HUDEP-2 (cell line): ENCODE measurements at regions not wholly inside any gene's neighbourhood (a gene's known extent, or its start where the extent isn't known, plus 50 kb on each side); places are given as distances from the start of the nearest gene placed in this dataset.

Source experiments
- DNase-seq, 76 experiments: peaks; one replicate each; lab custom pipeline; 2025; ENCODE audit not compliant: unreplicated experiment in 76 of 76; lab: John Stamatoyannopoulos, UW

- DNase-seq, result no peak
These were observed 55.7 kb upstream of the PHACTR2 start for GRCh38 chr6:143621876-143622605.

GRCh38 chr6:143621159-143621873 lies 56.4 kb upstream of the PHACTR2 start:
- DNase-seq, result no peak

GRCh38 chr6:143620447-143620846 lies 57.3 kb upstream of the PHACTR2 start:
- no peak for DNase-seq

DNA sequence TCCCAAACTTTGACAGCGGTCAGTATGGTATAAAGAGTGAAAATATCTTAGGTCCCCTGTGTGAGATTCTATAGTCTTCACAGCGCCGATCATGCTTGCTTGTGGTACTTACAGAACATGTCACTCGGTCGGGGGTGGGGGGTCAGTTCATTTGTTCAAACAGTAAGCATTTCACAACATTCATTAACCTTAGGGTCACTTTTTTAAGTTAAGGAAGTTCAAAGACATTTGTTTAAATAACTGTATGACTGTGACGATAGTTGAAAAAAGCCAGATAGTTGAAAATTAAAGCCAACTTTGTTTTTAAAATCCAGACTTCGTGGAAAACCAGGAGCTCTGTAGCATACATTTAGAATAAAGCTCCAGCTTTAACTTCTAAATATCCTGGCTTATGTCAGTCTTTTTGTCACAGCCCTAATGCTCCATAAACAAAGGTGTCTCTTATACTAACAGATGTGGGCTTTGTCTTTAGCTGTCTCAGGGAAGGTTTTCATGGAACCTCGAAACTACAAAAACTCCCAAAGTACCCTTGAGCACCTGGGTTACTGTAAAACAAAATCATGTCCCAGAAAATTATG lies 57.9 kb upstream of the PHACTR2 start:
- no peak for DNase-seq

- no peak for DNase-seq
These were observed 61.0 kb upstream of the PHACTR2 start for GRCh38 chr6:143616741-143617140.

DNA sequence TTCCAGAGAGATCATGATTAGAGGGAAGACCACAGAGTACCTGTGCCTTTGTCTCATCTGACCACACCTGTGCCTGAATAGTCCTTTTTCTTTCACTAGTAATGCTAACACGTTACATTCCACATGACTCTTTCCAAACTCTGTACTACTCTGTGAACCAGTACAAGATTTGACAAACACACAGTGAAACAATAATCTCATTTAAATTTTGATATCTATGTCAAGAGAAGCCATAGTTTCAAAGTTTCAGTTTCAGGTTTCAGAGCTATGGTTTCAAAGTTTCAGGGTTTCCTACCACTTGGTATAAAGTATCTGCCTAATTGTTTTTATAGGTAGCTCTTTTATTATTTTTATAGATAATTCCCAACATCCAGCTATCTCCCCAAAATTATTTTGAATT lies 62.0 kb upstream of the PHACTR2 start:
- no peak for DNase-seq

- no peak for DNase-seq
These were observed 63.5 kb upstream of the PHACTR2 start for GRCh38 chr6:143614235-143614634.

DNA sequence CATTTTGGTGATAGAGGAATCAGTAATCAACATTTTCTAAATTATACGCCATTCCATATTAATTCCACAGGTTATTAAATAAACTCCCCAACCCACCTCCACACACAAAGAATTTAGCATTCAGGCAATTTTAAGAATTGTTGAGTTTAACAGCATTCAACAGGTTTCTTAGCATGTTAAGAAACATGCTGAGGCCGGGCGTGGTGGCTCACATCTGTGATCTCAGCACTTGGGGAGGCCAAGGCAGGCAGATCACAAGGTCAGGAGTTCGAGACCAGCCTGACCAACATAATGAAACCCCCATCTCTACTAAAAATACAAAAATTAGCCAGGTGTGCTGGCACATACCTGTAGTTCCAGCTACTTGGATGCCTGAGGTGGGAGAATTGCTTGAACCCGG lies 64.0 kb upstream of the PHACTR2 start:
- no peak for DNase-seq

DNA sequence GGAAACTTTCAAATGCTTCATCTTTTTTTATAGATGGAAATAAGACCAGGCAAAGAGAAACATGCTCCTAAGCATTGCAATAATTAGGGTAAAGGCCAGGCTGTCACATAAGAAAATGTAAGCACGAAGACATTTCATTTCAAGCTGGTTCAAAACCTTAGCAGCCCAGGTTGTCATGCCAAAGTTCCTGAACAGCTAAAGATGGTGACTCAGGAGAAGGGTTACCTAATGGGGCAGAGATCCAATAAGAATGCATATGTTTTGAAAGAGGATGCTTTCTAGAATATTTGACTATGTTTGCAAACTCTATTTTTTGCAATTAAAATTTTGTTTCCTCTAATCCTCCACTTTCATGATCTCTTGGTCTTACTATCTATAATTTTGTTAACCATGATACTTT lies 65.6 kb upstream of the PHACTR2 start:
- DNase-seq, result no peak

DNA sequence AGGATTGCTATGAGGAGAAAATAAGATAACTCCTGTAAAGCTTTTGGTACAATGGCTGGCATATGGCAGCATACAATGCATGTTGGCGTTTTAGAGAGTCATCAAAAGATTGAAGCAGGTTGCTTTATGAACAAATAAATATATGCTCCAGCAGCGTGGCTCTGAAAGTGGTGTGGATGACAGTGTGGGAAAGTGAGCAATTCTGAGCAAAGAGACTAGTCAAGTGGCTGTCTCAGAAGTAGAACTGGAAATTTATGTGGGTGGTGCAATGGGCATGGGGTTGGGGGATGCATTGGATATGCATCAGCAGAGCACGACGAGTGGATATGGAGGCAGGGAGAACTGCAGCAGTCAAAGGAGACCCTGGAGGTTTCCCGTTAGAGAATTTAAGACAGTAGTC lies 66.2 kb upstream of the PHACTR2 start:
- no peak for DNase-seq

DNA sequence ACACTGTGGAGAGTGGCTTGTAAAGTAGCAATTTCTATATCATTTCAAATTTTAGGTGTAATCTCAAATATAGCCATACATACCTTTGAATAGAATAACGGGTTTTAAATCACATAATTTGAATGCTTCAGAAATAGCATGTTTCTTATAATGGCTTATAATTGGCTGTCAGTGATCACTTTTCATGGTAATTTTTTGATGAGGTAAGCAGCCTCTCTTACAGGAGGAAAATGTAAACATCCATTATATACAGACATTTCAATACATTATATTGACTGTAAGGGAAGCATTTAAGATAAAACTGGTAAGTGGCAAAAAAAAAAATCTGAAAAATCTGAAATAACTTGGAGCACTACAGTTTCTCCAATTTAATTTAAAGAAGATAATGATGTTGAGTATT lies 67.8 kb upstream of the PHACTR2 start:
- no peak for DNase-seq

GRCh38 chr6:143609501-143609900 lies 68.3 kb upstream of the PHACTR2 start:
- no peak for DNase-seq

GRCh38 chr6:143608906-143609305 lies 68.9 kb upstream of the PHACTR2 start:
- DNase-seq, result no peak

GRCh38 chr6:143607974-143608373 lies 69.8 kb upstream of the PHACTR2 start:
- no peak for DNase-seq

- no peak for DNase-seq
These were observed 70.6 kb upstream of the PHACTR2 start for GRCh38 chr6:143607168-143607567.

DNA sequence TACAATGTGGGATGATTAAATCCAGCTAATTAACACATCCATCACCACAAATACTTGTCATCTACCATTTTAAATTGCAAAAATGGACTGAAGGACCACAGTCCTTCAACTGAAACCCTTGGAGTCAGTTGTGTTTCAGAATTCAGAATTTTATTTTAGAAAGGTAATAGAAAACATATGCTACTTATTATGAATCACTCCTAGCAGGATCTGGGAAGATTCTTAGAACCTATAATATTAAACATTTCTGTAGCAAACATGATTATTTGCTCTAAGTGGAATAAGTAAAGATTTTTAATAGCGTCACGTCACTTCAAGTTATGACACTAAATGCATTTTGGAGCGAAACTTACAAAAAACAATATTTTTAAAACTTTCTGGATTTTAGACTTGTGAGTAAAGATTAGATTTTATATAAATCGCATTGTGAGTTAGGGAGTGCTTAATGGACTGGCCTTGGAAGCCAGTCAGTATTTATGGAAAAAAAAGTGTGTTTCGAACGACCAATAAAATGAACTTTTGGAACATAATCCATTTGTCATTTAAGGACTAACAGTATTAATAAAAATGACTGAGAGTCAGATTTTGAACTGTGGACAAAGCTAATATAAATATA lies 71.8 kb upstream of the PHACTR2 start:
- no peak for DNase-seq

DNA sequence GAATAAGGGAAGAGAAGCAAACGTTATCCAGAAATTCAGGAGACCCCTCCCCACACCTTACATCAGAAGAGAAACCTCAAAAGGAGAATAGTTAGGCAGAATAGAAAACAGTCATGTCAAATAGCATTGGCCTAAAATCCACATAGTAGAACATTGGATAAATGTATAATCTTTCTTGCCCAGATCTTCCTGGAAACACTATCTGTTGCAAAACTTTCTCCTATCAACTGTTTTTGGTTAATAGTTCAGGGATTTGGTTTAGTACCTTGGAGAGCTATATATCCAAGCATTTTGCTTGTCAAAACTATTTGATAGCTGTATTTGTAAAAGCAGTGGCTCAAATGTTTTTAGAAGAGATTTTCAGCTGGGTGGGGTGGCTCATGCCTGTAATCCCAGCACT lies 74.3 kb upstream of the PHACTR2 start:
- DNase-seq, result no peak

- DNase-seq, result no peak
These were observed 76.3 kb upstream of the PHACTR2 start for GRCh38 chr6:143601504-143601903.

- no peak for DNase-seq
These were observed 76.9 kb upstream of the PHACTR2 start for GRCh38 chr6:143600821-143601220.

- DNase-seq, result peak in 11 of 76 experiments; percentile 3 to 40 (median 18)
These were observed 79.2 kb upstream of the PHACTR2 start for GRCh38 chr6:143598466-143599080.

DNA sequence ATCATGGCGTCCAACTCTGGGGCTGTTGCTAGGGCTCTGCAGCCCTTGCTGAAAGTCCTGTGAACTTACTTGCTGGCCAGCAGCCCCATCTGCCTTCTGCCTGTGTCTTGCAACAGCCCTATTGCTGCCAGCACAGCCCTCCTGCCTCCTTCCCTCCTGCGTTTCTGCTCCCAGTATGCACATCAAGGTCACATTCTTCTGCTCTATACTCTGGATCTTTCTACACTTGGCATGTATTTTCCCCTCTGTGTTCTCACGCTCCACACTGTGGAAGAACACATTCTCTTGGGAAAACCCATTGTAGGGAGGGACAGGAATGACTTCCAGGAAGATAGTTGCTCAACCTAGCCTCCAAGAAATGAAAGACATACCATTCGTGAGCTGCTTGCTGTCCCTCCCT lies 80.9 kb upstream of the PHACTR2 start:
- no peak for DNase-seq
